SKM-1 treated with dmso at 0.1 percent for 144 hours (cell line): ENCODE measurements at regions not wholly inside any gene's neighbourhood (a gene's known extent, or its start where the extent isn't known, plus 50 kb on each side); places are given as distances from the start of the nearest gene placed in this dataset.
"Not testable (repeated sequence)": the region's sequence is repeated elsewhere in the genome, so short reads cannot be mapped to it uniquely, and the experiment has no call there.

Source experiments
- DNase-seq: peaks from one replicate; lab custom pipeline; 2025; ENCODE audit not compliant: unreplicated experiment; lab: John Stamatoyannopoulos, UW

DNA sequence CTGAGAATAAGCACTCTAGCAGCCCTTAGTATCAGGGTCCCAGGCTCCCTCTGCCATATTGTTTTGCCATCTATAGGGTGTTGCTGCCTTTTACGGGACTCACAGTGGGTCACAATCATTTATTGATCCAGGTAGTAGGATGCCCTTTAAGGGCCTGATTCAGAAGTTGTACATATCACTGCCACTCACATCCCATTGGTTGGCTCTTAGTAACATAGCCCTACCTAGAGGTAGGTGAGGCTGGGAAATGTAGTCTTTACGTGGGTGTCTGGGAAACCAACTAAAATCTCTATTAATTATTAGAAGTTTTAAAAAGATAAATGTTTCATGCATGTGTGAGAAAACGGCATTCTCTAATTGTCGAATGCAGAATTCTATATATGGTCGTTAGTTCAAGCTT is 78.8 kb upstream of the ATP5PO start:
- no peak for DNase-seq

DNA sequence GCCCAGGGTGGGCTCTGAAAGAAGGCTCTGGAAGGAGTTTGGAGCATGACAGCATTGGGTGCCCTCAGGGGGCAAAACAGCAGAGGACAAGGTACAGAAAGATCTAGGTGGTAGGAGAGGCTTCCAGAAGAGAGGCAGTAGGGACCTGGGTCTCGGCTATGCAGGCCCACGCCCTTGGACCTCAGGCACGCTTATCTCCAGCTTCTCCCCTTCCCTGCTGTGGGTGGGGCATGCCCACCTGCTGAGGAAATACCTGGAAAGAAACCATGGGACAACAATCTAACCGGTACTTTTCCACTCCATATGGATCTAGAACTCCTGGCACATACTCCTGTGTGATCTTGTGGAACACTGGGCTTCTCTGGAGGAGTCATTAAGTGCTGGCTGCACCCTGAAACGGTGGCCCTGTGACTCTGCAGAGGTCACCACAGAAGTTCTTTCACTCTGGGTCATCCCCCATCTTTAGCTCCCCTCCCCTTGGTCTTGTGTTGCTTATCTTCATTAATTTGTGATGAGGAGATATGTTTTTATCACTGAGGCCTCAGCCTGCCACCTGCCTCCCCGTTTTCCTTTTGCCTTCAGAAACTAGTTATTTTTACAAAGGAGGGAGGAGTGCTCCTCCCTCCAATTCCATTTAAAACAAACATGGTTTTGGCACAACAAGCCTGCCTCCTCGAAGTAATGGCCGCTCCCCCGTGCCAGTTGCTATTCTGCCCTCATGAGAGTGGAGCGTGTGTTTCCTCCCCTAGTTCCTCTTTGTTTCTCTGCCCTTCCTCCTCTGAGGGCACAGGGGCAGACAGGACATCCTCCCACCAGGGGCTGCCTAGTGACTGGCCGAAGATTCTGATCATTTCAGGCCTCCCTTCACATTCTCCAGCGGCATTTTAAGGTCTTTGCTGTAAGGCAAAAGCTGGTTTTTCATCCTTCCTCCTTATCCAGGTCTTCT is 78.0 kb upstream of the ATP5PO start:
- DNase-seq = peak; percentile 69

DNA sequence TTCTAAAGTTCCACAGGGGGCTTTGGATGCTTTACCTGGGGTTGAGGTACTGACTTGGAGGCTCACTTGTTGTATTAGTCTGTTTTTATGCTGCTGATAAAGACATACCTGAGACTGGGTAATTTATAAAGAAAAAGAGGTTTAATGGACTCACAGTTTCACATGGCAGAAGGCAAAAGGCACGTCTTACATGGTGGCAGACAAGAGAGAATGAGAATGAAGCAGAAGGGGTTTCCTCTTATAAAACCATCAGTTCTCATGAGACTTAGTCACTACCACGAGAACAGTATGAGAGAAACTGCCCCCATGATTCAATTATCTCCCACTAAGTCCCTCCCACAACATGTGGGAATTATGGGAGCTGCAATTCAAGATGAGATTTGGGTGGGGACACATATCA is 76.8 kb upstream of the ATP5PO start:
- DNase-seq = not testable (repeated sequence)

DNA sequence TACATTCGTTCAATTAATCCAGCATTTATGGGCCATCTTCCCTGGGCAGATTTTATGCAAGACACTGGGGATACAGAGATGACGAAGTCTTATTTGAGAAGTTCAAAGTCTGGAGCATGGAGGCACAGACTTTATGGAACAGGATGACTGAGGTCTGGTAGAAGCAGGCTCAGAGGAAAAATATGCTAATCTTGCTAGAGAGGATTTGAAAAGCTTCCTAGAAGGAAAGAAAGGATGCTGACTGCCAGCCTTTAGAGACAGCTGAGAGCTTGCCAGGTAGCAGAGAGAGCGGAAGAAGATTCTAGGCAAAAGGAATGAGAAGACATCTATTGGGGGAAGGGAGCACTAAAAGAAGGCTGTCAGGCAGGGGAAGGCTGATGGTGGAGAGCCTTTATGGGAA is 75.5 kb upstream of the ATP5PO start:
- no peak for DNase-seq

DNA sequence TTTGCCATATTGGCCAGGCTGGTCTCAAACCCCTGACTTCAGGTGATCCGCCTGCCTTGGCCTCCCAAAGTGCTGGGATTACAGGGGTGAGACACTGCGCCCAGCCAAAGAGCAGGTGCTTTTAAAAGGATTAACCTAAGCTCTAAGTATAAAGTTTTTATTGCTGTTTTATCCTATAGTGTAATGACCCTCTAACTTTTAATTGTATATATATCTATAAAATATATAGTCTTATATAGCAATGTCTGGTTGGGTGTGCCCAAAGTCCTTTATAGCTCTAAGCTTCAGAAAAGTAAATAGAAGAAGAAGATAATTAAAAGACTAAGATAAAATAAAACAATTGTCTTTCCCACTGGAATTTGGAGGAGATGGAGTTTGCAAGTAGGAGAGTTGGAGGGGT is 73.8 kb upstream of the ATP5PO start:
- DNase-seq = no peak

DNA sequence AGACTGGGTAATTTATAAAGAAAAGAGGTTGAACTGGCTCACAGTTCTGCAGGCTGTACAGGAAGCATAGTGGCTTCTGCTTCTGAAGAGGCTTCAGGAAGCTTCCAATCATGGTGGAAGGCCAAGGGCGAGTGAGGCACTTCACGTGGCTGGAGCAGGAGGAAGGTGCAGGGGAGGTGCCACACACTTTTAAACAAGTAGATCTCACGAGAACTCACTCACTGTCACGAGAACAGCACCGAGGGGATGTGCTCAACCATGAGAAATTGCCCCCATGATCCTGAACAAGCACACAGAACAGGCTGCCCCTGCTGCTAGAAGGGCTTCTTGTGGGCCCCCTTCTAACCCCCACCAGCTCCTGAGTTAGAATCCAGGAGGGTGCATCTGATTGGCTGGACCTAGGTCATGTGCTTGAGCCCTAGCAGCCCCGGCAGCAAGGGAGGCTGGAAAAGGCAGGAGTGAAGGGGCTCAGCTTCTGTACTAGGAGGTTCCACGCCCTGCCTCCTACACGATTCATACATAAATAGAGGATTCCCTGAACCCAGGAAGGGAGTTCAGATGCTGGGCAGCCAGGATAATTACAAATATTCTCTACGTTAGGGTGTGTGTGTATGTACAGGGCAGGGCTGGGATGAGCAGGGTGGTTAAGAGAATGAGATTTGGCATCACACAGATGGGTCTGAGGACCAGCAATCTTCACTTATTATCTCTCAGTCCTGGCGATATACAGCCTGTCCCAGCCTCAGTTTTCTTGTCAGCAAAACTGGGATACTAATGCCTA is 72.8 kb upstream of the ATP5PO start:
- no peak for DNase-seq

DNA sequence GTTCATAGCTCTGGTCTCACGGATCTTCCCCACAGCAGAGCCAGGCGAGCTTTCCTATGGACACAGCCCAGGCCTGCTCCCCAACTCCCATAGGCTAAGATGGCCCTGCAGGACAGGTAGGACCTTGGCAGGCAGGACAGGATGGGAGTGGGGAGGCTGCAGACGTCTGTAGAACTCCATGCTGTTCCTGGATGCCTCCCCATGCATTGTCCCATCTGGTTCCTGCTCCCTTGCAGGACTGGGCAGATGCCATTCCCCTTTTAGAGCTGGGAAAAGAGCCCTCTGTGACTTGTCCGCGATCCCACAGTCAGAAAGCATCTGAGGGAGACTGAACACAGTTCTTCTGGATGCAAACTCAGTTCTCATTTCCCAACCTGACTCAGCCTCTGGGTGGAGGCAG is 71.9 kb upstream of the ATP5PO start:
- DNase-seq = no peak

DNA sequence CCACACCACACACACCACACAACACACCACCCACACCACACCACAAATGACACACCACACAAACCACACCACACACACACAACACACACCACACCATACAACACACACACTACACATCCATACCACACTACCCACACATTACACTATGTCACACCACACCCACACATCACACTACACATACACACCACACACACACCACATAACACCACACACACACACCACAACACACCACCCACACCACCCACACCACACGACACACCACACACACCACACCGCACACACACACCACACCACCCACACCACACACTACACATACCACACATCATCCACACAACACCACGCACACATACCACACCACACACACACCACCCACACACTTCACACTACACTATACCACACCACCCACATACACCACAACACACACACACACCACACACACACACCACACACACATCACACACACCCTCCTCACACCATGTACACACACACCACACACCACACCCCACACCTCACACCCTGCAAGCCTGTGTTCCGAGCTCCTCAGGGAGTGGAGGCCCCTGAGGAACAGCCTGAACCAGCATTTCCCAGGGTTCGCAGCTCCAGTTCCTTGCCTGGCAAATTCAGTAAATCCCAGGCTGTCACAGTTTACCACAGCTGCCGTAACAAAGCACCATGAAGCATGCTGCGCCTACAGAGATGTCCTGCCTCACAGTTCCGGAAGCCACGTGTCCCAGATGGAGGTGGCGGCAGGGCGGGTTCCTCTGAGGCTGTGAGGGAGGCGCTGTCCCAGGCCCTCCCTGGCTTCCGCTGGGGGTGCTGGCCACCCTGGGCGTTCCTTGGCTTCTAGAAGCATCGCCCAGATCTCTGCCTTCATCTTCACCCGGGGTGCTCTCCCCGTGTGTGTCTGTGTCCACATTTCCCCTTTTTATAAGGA is 69.8 kb upstream of the ATP5PO start:
- no peak for DNase-seq

DNA sequence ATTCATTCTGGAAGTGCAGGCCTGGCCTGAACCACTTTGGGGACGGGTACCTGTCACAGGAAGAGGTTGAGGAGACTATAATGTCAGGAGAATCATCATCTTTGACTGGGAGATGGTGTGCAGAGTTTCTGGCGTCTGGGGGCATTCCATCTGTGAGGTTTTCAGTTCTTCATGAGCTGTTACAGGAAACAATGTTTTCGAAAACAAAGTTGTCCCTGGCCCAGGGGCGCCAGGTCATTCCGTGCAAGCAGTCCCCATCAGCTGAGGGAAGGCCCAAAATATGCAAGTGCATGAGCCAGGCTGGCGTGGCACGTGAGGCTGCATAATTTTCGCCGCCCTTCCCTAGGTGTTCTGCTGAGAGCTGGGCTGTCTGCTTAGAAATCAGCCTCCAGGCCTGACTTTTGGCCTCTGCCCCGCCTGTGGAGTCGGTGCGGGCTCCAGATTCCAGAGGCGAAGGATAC is 68.4 kb upstream of the ATP5PO start:
- DNase-seq = no peak

DNA sequence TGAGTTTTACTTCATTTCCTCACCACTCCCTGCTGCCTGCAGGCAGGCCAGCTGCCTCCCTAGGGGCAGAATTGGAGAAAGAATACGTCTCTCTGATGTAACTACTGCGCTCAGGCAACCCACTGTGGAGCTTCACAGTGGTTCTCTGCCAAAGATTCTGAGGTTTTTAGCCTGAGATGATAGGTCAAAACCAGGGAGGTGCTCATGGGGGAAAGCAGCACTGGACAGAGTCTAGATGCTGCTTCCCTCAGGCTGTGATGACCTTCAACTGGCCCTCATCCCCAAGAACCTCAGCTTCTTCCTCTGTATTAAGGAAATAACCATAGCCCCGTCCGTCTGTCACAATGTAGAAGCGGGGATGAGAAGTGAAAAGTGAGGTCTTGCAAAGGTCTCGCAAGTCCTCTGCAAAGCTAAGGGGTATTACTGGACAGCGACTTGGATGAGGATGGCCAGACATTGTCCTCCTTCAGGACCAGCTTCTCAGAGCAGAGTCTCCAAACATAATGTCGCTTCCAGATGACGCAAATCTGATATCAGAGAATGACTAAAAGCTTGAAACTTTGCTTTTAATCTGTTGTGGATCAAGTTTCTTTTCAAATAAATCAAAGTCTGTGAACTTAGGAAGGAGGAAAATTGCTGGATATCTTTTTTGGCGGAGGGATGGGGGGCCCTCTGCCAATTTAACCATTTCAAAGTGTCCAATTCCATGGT is 65.9 kb upstream of the ATP5PO start:
- no peak for DNase-seq

DNA sequence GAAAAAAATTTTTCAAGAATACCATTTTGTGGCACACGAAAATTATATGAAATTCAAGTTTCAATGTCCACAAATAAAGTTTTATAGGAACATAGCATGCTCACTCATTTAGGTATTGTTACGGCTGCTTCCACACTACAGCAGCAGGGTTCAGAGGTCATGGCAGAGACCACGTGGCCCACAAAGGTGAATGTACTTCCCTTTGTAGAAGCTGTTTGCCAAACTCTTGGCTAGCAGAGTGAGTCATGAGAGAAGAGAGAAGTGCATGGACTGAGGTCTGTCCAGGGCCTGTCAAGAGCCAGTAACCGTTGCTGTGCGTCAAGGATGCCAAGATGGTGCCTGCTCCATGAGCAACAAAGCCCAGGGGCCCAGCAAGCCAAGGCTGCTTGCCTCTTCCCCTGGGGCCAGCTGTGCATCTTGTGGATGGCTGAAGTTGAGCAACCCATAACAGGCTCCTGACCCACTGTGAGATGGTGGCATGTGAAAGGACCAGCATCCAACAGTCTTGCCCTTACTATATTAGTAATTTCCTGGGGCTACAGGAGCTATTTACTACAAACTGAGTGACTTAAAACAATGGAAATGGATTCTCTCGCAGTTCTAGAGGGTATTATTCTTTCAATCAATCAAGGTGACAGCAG is 64.8 kb upstream of the ATP5PO start:
- peak; percentile 70 for DNase-seq

DNA sequence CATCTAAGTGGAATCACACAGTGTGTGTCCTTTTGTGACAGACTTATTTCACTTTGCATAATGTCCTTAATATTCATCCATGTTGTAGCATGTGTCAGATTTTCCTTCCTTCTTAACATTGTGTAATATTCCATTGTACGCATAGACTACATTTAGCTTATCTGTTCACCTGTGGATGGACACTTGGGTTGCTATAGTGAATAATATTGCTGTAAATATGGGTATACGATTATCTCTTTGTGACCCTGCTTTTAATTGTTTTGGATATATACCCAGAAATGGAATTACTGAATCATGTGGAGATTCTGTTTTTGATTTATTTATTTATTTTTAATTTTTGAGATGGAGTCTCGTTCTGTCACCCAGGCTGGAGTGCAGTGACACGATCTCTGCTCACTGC is 63.0 kb upstream of the ATP5PO start:
- no peak for DNase-seq

DNA sequence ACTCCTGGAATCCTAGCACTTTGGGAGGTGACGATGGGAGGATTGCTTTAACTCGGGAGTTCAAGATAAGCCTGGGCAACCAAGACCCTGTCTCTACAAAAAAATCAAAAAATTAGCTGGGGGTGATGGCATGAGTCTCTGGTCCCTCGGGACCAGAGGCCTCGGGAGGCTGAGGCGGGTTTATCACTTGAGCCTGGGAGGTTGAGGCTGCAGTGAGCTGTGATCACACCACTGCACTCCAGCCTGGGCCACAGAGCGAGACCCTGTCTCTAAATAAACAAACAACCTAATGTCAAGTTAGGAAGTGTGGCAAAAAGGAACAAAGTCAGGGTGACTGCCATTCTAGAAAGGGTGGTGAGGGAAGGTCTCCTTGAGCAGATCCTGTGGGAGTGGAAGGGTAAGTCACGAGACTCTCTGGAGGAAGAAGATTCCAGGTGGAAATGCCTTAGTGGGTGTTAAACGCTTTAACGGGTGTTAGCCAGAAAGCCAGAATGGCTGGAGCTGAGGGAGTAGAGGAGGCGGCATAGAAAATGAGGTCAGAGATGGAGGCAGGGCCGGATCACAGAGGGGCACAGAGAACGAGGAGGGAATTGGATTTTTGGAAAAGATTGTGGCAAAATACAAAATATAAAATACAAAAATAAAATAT is 62.2 kb upstream of the ATP5PO start:
- DNase-seq = no peak

DNA sequence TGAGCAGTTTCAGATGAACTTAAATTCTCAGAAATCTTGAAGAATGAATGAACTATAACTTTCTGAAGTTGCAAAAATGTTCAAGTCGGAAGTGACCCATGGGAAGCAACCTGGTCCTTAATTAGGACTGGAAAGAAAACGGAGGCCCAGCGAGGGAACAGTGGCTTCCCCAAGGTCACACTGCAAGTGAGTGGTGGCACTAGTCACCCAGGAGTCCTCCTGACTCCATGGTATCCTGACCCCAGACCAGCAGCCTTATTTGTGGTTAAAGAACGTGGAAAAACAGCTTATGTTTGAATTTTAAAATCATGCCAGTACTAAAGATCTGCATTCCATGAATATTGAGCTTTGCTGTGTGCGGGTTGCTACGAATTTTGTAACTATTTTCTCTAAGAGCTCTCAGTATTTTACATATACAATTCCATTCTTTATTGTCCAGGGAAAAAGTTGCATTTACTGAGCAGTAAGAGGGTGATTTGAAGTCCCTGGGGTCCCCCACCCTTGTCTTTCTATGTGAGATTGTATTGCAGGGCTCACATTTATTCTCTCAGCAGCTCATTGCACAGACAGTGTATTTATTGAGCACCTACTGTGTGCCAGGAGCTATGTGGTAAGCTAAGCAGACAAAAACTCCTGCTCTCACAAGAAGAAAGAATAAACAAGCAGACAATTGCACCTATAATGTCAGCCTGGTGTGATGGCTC is 61.6 kb upstream of the ATP5PO start:
- peak; percentile 39 for DNase-seq

DNA sequence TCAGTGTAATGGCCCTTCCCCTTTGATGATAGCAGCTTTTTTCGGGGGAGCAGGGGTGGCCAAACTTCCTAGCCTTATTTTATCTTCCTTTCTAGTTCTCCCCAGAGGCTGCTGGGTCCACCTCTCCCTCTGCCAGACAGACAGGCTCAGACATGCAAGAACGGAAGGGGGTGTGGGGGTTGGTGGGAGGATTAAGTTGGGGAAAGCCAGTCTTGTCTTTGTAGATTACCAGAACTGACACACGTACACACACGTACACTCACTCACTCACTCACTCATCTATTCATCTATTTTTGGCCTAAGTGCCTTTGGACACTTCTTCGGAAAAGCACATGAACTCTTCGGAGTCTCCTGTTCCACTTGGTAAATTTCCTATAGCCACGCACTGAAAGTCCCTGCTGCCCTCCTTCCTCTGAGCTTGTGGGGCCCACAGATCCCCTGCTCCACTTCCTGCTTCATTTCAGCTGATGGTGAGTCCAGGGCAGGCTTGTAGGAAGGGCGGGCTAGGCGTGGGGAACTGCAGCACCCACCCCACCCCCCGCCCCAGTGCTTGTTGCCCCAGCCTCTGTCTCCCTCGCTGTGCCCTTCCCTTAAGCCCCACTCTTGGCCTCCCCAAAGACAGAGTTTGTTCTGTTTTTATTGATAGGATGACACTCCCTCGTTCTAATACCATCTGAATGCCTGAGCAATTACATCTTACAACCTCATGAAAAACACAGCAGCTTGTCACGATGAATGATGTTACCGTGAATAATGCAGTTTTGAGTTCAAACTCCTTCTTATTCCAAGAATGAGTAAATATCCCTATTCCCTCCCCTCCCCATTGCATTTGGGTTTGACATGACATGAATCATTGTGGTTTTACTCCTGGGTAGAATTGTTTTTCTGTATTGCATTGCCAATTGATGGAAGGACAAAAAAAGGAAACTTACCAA is 60.7 kb upstream of the ATP5PO start:
- peak; percentile 85 for DNase-seq

DNA sequence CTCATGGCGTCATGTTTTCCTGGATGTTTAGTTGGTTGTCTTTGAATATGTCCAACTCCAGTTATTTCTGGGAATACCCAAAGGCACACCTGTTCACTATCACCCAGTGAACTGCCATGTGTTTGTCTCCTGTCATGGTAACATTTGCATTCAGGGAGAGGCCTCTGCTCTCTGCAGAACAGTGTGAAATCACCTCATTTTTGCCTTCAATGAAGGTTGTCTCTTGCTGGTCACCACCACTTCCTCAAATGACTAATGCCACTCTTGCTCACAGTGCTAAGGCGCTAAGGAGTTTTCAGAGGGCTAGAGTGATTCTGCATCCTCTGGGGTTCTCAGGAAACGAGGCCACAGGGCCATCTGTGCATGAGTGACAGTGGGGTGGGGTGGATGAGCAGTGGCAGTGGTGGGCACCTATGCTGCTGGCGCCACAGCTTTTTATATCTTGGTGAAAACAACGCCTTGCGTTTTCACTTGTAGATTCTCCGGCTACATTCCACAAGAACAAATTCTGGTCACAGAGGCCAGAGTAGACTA is 60.0 kb upstream of the ATP5PO start:
- DNase-seq = peak; percentile 87
